Endothelial cell of umbilical vein (primary cell): ENCODE measurements at regions not wholly inside any gene's neighbourhood (a gene's known extent, or its start where the extent isn't known, plus 50 kb on each side); places are given as distances from the start of the nearest gene placed in this dataset.

Experiments
- BruUV-seq: library from RNA; stranded (reverse); fragments of 400-500 nt; replicated peaks from 2 replicates; lab custom pipeline; 2021; lab: Mats Ljungman, UMichigan
- CTCF ChIA-PET: fragments of 300-600, 350-600 bp; sonication (Branson Sonifier 250); formaldehyde crosslinking; loops from one replicate; lab custom pipeline; 2021; ENCODE audit warnings: antibody characterized with exemption, inconsistent platforms; lab: Charles Lee
- POLR2A ChIA-PET: fragments of 300-600, 350-600 bp; sonication (Branson Sonifier 250); formaldehyde crosslinking; loops from one replicate; lab custom pipeline; 2021; ENCODE audit warnings: antibody characterized with exemption, inconsistent platforms; lab: Charles Lee
- DNase-seq: peaks from one replicate; pipeline ENCODE4 v3.0.0-alpha.2; 2011; ENCODE audit warnings: low read depth, low spot score
- FAIRE-seq: peaks from 2 replicates; lab custom pipeline; 2011; peaks lifted over from hg19 to GRCh38; lab: Jason Lieb, UNC
- H2AFZ ChIP-seq: 2 replicates; pipeline ENCODE4 v1.6.0; 2012; ENCODE audit warnings: low read depth, low read length, control low read depth, inconsistent platforms
- H3K27ac ChIP-seq: 2 replicates; pipeline ENCODE4 v1.5.1; 2011; ENCODE audit warnings: low read depth, mild to moderate bottlenecking, control low read depth, low read length, moderate library complexity; ENCODE audit not compliant: insufficient read depth
- H3K27me3 ChIP-seq, 2 experiments: 2 replicates each; pipeline versions ENCODE4 v1.6.0 to v1.6.1; 2011; ENCODE audit warnings: low read length in 2 of 2, mixed read lengths in 1 of 2; ENCODE audit not compliant: control insufficient read depth in 2 of 2, insufficient read depth in 2 of 2
- H3K36me3 ChIP-seq, 2 experiments: 2 replicates in 1 of 2; 3 replicates in 1 of 2; pipeline ENCODE4 v1.5.1; 2011; ENCODE audit warnings: low read length in 2 of 2, mild to moderate bottlenecking in 1 of 2, moderate library complexity in 1 of 2; ENCODE audit not compliant: control insufficient read depth in 2 of 2, insufficient read depth in 2 of 2; ENCODE audit errors: extremely low read depth in 1 of 2
- H3K4me1 ChIP-seq: 3 replicates; pipeline ENCODE4 v1.5.1; 2011; ENCODE audit warnings: mild to moderate bottlenecking, low read length; ENCODE audit not compliant: control insufficient read depth, insufficient read depth; ENCODE audit errors: extremely low read depth
- H3K4me2 ChIP-seq: 2 replicates; pipeline ENCODE4 v1.6.1; 2011; ENCODE audit warnings: low read length, control low read depth, mixed read lengths; ENCODE audit not compliant: insufficient read depth
- H3K4me3 ChIP-seq, 3 experiments: fragments of 200-600 bp in 1 of 3; sonication (generic), shearing (Covaris generic) in 1 of 3; replicated peaks in 1 of 3; 2 replicates each; pipeline ENCODE4 v1.5.1; 2011 to 2016; ENCODE audit warnings: control low read depth in 3 of 3, low read length in 3 of 3, mild to moderate bottlenecking in 2 of 3, inconsistent platforms in 1 of 3, low read depth in 1 of 3, moderate library complexity in 1 of 3; ENCODE audit not compliant: insufficient read depth in 1 of 3
- H3K79me2 ChIP-seq: 2 replicates; pipeline ENCODE4 v1.6.0; 2012; ENCODE audit warnings: low read length, inconsistent platforms; ENCODE audit not compliant: control insufficient read depth, insufficient read depth
- H3K9ac ChIP-seq: replicated peaks from 2 replicates; pipeline ENCODE3; 2011; ENCODE audit warnings: low read length, control low read depth; ENCODE audit not compliant: insufficient read depth; ENCODE audit errors: extremely low read depth
- H3K9me1 ChIP-seq: replicated peaks from 3 replicates; pipeline ENCODE4 v1.6.0; 2011; ENCODE audit warnings: mild to moderate bottlenecking, low read length; ENCODE audit not compliant: control insufficient read depth, insufficient read depth; ENCODE audit errors: extremely low read depth
- H3K9me3 ChIP-seq: replicated peaks from 2 replicates; pipeline ENCODE4 v1.5.1; 2012; ENCODE audit warnings: low read length, inconsistent platforms; ENCODE audit not compliant: control insufficient read depth, insufficient read depth
- H4K20me1 ChIP-seq: replicated peaks from 2 replicates; pipeline ENCODE3; 2011; ENCODE audit warnings: mild to moderate bottlenecking, low read length; ENCODE audit not compliant: control insufficient read depth, insufficient read depth; ENCODE audit errors: extremely low read depth
- CTCF ChIP-seq, 2 donors: IDR thresholded peaks; 1 replicate in 1 of 2; 2 replicates in 1 of 2; pipeline ENCODE4 v1.5.1; 2011; ENCODE audit warnings: low read length in 2 of 2, mild to moderate bottlenecking in 2 of 2, moderate library complexity in 2 of 2, control low read depth in 1 of 2, inconsistent platforms in 1 of 2, low read depth in 1 of 2; ENCODE audit not compliant: insufficient read depth in 1 of 2; ENCODE audit errors: extremely low read depth in 1 of 2
- EZH2 ChIP-seq: IDR thresholded peaks from 2 replicates; pipeline ENCODE4 v1.6.1; 2012; ENCODE audit warnings: borderline replicate concordance, low read depth, mild to moderate bottlenecking, moderate library complexity, low read length, inconsistent platforms; ENCODE audit not compliant: severe bottlenecking
- FOS ChIP-seq: IDR thresholded peaks from 2 replicates; pipeline ENCODE4 v1.6.1; 2011; ENCODE audit warnings: mild to moderate bottlenecking, low read length, moderate library complexity, borderline replicate concordance; ENCODE audit not compliant: insufficient read depth
- GATA2 ChIP-seq: IDR thresholded peaks from 2 replicates; pipeline ENCODE4 v1.7.0; 2011; ENCODE audit warnings: low read depth, mild to moderate bottlenecking, moderate library complexity, mixed read lengths, low read length; ENCODE audit not compliant: insufficient read length, insufficient read depth
- JUN ChIP-seq: IDR thresholded peaks from 2 replicates; pipeline ENCODE4 v1.6.1; 2011; ENCODE audit warnings: borderline replicate concordance, low read depth; ENCODE audit not compliant: insufficient read length, insufficient read depth
- MYC ChIP-seq: IDR thresholded peaks from one replicate; pipeline ENCODE4 v1.6.1; 2011; ENCODE audit warnings: mild to moderate bottlenecking, low read depth, low read length
- POLR2A ChIP-seq: IDR thresholded peaks from 2 replicates; pipeline ENCODE4 v1.6.1; 2012; ENCODE audit warnings: low read depth, mild to moderate bottlenecking, control low read depth, low read length
- POLR2AphosphoS5 ChIP-seq: IDR thresholded peaks from 2 replicates; pipeline ENCODE4 v1.6.1; 2012; ENCODE audit warnings: low read depth, mild to moderate bottlenecking, control low read depth, low read length, moderate library complexity; ENCODE audit not compliant: insufficient read depth
- dilution Hi-C: fragments of 300-500 bp; cut with MboI; formaldehyde crosslinking; loops from one replicate; pipeline ENCODE4 v1.15.0; 2019; ENCODE audit warnings: low sequenced_read_pairs; ENCODE audit not compliant: extremely low pct_ligation_motif_present
- intact Hi-C: fragments of 100-400 bp; cut with micrococcal nuclease; formaldehyde crosslinking; loops from one replicate; pipeline ENCODE4 v1.10.0; 2022
- TF ChIP-seq, protein P1 (sequence below): IDR thresholded peaks from 2 replicates; pipeline ENCODE4 v1.6.1; 2011; ENCODE audit not compliant: insufficient read depth, insufficient read length

DNA sequence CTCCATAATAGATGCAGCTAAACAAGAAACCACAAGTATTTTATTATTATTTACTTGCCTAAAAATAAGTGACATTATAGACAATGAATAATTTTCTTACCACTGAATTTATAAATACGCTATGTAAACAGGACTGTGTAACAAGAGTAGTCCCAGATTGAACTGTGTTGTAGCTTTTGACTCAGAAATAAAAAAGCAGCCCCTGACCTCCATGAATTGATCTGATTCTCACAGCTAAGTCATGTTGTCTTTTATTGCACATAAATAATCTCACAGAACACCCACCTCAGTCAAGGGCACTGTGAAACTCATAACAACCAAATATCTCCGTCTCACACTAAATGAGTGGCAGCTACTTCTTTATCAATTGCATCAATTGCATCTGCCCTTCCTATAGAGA is 171.6 kb downstream of the TMX3 start:
- H3K79me2 ChIP-seq, result no peaks in the 10 kb centered on the region
- dilution Hi-C loops (no loop called here), intact Hi-C loops (no loop called here)
- no peaks in the 10 kb centered on the region for H3K36me3 ChIP-seq
- POLR2A ChIA-PET, result no interaction called here
- no peaks in the 10 kb centered on the region for H3K9me1 ChIP-seq
- H3K4me2 ChIP-seq, result no peak overlapping the region
- CTCF ChIA-PET, result no interaction called here
- BruUV-seq, result no TSS peak
- no peak overlapping the region for H3K9ac ChIP-seq
- no peak overlapping the region for H3K27ac ChIP-seq
- H3K9me3 ChIP-seq, result no peaks in the 10 kb centered on the region
- DNase-seq (no peak), FAIRE-seq (no peak)
- no peak overlapping the region for H3K4me3 ChIP-seq
- H3K4me1 ChIP-seq, result no peaks in the 10 kb centered on the region
- no peaks in the 10 kb centered on the region for H3K27me3 ChIP-seq
- no peaks in the 10 kb centered on the region for H4K20me1 ChIP-seq
- TF ChIP-seq FOS (no peak), POLR2AphosphoS5 (no peak), GATA2 (no peak), MYC (no peak), EZH2 (no peak), CTCF (IDR thresholded peaks at IDR 0.05; ENCODE audit: extremely low read depth in 1 of 2, insufficient read depth in 1 of 2, low read depth in 1 of 2, low read length in 2 of 2) (no peak), JUN (no peak), POLR2A (no peak)
- TF ChIP-seq, protein P1, sequence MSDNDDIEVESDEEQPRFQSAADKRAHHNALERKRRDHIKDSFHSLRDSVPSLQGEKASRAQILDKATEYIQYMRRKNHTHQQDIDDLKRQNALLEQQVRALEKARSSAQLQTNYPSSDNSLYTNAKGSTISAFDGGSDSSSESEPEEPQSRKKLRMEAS, result no peak
- H2AFZ ChIP-seq, result no peak overlapping the region
